HT1080 (cell line): ENCODE measurements at regions not wholly inside any gene's neighbourhood (a gene's known extent, or its start where the extent isn't known, plus 50 kb on each side); places are given as distances from the start of the nearest gene placed in this dataset.

ENCODE experiments used
- DNase-seq: peaks from one replicate; pipeline ENCODE4 v3.0.0-alpha.2; 2015; ENCODE audit warnings: low read depth

GRCh38 chr15:62737551-62737950, 305.0 kb upstream of the TPM1 start:
- no peak for DNase-seq

DNA sequence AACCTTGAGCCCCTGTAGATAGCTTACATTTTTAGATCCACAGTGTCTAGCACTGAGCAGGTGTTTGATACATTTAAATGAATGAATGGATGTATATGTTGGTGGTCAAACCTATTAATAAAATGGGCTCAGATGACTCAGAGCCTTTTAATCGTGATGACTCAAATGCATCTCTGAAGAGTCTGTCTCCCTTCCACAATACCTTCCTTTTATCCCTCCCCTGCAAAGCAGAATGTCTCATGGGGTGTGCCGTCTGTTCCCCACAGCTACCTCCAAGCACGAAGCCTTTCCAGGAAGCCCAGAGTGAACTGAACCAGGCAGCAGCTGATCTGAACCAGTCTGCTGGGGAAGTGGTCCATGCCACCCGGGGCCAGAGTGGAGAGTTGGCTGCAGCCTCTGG, 303.5 kb upstream of the TPM1 start:
- peak; percentile 98 for DNase-seq

DNA sequence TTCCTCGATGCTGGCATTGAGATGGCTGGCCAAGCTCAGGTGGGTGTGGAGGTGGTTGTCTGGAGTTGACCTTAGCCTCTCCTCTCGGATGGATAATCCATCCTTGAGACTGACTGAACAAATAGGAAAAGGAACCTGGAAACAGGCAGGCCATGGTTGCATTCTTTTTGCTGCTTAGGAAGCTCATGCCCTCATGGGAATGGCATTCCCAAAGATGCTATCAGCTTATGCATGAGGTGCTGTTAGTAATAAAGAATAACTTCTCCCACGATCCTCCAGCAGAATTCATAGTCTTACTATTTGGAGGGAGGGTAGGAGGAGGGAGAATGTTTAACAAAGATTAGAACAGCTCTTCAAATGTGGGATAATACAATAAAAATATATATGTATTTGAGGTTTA, 303.0 kb upstream of the TPM1 start:
- DNase-seq = no peak

- no peak for DNase-seq
Measured at GRCh38 chr15:62740141-62741004, 302.2 kb upstream of the TPM1 start.

DNA sequence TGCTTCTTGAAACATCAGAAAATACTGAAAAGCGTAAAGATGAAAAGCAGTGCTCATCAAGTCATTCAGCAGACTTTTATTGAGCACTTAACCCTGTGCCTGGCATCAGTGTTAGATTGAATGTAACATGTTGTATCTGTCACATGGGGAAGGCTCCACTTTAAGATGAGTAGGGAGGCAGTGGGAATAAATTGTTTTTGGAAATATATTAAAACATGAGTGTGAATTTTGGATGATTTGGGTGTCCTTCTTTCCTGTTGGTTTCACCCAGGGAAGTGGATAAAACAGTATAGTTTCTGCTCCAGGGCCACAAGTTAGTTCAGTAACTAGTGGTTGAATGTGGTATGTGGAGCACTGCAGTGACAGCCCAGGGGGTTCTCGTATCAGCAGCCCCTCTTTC, 301.4 kb upstream of the TPM1 start:
- no peak for DNase-seq

DNA sequence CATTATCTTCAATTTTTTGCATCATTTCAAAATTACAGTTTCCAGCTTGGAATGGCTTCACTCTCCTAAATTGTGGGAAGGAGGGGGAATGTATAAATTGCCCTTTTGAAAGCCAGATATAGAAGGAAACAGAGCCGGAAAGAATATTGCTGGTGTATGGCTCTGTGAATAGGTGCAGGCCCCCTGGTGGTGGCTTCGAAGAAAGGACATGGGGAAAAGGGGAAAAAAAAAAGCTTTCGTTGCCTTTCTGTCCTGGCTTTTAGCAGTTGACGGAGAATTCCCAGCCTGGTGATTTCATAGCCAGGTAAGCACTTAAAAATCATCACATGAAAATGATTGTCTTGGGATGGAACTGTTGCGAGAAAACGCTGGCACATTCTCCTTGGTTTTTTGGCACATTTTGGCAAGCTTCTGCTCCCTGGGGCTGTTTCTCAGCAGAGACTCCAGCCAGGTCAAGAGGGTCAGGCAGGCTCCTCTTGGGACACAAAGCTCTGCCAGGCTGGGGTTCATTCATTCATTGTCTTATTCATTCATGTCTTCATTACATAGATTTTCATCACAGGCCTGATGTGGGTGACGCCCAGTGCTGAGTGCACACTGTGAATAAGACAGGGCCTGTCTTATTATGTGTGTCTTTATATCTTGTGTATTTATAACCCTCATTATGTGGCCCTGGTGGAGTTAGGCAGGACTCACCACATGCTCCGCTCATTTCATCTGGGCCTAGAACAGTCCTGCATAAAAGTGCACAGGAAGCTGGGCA, 300.0 kb upstream of the TPM1 start:
- DNase-seq = peak; percentile 89

- no peak for DNase-seq
Measured at GRCh38 chr15:62745621-62746225, 296.8 kb upstream of the TPM1 start.

GRCh38 chr15:62748196-62748595, 294.4 kb upstream of the TPM1 start:
- DNase-seq = no peak

DNA sequence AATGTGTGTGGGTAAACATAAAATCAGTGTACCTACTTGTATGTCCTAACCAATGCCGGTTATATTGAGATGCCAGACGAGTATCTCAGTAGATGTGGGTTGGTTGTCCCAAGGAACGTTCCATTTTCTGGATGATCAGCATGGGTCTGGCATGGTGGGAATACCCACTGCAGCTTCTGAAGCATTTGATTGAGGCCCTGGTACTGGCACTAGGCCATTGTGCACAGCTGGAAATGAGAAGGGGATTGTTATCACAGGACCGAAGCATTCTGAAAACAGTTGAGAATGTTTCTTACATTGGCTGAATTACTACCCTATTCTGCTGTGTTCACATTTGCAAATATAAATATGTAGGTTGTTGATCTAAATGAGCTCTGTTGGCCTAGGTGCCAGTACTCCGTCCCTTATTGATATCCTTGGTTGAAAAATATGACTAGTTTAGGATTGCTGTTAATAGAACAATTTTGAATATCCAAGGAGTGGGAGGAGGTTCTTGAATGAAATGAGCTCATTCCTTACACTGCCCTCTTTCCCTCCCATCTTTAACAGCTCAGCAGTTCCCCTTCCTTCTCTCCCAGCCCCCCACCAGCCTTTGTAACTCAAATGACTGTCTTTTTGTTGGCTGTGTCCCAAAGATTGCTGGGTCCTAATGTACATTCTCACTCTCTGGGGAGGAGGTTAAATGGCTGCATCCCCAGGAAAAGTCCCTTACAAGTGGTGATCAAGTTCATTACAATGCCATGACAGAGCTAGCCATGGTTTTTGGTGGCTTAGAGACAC, 293.3 kb upstream of the TPM1 start:
- peak; percentile 37 for DNase-seq

- DNase-seq = no peak
Measured at GRCh38 chr15:62750471-62750870, 292.1 kb upstream of the TPM1 start.

DNA sequence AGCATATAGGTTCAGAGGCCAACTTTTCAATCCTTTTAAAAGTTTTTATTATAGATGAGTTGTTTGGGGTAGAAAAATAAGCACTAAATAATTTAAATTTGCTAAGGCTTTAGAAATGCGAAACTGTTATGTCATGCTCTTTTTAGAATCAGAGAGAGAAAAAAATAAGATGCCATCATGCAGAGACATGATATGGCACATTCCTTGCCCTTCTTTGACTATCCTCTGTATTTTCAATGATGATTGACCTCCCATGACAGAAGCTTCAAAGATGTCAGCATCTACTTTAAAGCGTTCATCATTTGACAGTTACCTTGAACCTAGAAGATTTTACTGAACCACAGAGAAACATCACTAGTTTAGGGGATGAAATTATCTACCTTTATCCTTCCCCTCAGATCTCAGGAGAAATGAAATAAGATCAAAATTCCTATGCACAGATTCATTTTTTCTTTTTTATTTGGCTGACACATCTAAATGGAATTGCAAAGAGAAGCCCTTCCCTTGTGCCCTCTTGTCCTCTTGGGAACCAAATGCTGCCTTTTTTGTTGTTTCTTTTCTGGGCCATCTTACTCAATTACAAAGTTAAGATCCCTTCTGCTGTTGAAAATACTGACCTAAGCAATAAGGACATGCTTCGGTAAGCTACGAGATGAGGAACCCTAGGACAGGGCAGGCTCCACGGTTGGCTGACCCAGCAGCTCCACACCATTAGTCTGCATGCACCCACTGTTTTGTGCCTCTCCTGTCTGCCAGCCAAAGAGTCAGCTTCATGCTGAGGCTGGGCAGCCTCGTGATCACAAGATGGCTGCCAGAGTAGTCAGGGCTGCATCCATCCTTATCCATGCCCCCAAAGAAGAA, 289.7 kb upstream of the TPM1 start:
- DNase-seq = no peak

- DNase-seq = no peak
Measured at GRCh38 chr15:62753518-62754221, 288.9 kb upstream of the TPM1 start.

- DNase-seq = no peak
Measured at GRCh38 chr15:62756326-62756994, 286.1 kb upstream of the TPM1 start.

DNA sequence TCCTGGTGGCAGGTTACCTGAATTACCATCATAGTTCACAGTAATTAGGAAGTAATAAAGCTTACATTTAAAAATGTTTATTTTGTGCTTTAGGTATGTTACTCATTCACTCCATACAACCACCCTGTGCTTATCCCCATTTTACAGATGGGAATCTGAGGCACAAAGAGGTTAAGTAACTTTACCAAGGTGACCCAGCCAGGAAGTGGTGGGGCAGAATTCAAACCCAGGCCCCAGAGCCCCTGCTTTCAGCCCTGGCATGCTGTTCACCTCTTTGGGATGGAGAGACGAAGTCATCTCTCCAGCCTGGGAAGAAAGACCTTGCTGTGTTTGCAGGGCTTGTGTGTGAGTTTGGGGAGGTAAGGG, 285.6 kb upstream of the TPM1 start:
- no peak for DNase-seq

- no peak for DNase-seq
Measured at GRCh38 chr15:62757535-62757934, 285.0 kb upstream of the TPM1 start.

DNA sequence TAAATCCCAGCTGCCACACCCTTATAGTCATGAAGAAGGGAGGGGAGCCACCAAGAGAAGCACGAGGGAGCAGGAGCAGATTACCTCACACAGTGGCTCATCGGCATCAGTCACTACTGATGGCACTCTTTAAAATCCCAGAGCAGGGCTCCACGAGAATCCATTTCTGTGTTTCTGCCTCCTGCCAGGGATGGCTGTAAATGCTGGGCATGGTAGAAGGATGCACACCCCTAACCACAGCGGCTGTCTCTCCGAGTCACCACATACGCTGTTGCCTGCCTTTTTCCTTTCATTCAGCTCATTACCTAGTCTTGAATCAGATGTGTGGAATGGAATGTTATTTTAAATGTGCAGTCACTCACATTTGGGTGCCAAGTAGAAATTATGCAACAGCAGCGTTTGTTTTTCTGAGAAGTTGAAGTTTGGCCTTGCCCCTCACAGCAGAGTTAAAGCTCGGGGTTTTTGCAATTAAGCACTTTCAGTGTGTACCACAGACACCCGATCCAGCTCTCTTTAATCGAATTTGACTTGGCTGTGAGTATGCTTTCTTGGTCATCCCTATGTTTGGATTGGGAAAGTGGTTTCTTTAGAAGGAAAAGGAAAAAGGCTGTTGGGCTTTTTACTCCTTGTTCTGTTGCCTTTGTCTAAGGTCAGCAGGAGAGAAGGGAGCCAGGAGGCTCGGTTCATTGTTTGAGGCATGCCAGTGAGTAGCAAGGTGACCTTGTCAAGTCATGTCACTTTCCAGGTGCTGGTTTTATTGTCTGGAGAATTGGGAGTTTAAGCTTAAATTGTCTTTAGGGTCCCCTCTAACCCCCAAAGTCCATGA, 284.2 kb upstream of the TPM1 start:
- peak; percentile 93 for DNase-seq

GRCh38 chr15:62758952-62759349, 283.6 kb upstream of the TPM1 start:
- no peak for DNase-seq

- no peak for DNase-seq
Measured at GRCh38 chr15:62760538-62760937, 282.0 kb upstream of the TPM1 start.

DNA sequence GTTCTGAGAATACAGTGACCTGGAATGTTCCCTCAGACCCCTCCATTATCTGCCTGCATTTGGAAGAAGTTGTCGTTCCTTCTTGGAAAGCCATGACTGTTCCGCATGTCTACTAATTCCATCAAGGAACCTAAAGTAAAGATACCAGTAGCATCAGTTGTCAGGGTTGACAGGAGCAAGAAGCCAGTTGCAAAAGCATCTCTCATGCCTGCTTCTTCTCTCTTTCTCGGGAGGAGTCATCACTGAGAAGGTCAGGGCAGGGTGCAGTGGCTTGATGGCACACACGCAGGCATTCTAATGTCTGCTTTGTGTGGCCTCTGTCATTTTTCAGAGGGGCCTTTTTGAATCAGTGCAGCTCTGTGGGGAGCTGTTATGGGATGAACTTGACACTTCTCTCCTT, 276.6 kb upstream of the TPM1 start:
- DNase-seq = no peak
